ENCODE measurements at regions not wholly inside any gene's neighbourhood (a gene's known extent, or its start where the extent isn't known, plus 50 kb on each side); places are given as distances from the start of the nearest gene placed in this dataset.
A peak's percentile ranks its signal among the peaks of the same experiment; 100 is the strongest.
"Not testable (repeated sequence)": the region's sequence is repeated elsewhere in the genome, so short reads cannot be mapped to it uniquely, and the experiment has no call there.

DNA sequence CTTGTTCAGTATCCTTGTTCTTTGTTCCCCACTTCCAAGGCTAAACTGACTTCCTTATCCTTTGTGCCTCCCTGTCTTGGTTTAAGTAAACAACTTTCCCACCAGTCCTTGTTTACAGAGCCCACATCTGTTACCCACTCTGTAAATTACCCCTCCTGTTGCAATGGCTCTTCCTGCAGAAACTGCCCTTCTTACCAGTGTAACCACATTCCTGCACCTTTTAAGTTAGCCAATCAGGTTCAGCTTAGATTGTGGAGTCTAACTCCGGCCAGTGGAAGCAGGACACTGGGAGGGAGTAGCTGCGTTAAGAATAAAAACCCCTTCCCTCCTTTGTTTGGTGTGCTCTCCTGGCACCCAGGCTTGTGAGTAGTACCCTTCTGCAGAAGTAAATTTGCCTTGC, 360.9 kb downstream of the PRDM5 start:
- Histone ChIP-seq H3K27me3 (ENCODE audit: low read depth, low read length) (no peaks in the 10 kb centered on the region), H3K4me1 (ENCODE audit: control insufficient read depth in 1 of 2, insufficient read depth in 2 of 2, low read length in 2 of 2) (no peaks in the 10 kb centered on the region), H3K9me3 (ENCODE audit: control insufficient read depth in 1 of 2, low read length in 2 of 2) (peaks cover 0 to 11% of the 10 kb centered on the region in 2 donors), H3K36me3 (ENCODE audit: control insufficient read depth in 1 of 2, insufficient read depth in 2 of 2, low read length in 2 of 2) (no peaks in the 10 kb centered on the region), H3K4me3 (ENCODE audit: low read depth in 1 of 2, low read length in 2 of 2) (peak overlapping the region in 1 of 2 donors; percentile 24), H3K27ac (ENCODE audit: low read length) (no peak overlapping the region)

- H3K4me3 ChIP-seq (ENCODE audit: low read depth in 1 of 2, low read length in 2 of 2), result no peak overlapping the region
- no peaks in the 10 kb centered on the region for H3K27me3 ChIP-seq (ENCODE audit: low read depth, low read length)
- no peaks in the 10 kb centered on the region for H3K36me3 ChIP-seq (ENCODE audit: control insufficient read depth in 1 of 2, insufficient read depth in 2 of 2, low read length in 2 of 2)
- no peaks in the 10 kb centered on the region for H3K4me1 ChIP-seq (ENCODE audit: control insufficient read depth in 1 of 2, insufficient read depth in 2 of 2, low read length in 2 of 2)
- H3K27ac ChIP-seq (ENCODE audit: low read length), result no peak overlapping the region
- peaks cover 0 to 11% of the 10 kb centered on the region in 2 donors for H3K9me3 ChIP-seq (ENCODE audit: control insufficient read depth in 1 of 2, low read length in 2 of 2)
Measured at GRCh38 chr4:120557372-120557771, 365.2 kb downstream of the PRDM5 start.

- Histone ChIP-seq H3K9me3 (ENCODE audit: control insufficient read depth in 1 of 2, low read length in 2 of 2) (no peaks in the 10 kb centered on the region), H3K4me1 (ENCODE audit: control insufficient read depth in 1 of 2, insufficient read depth in 2 of 2, low read length in 2 of 2) (no peaks in the 10 kb centered on the region), H3K27ac (ENCODE audit: low read length) (no peak overlapping the region), H3K27me3 (ENCODE audit: low read depth, low read length) (no peaks in the 10 kb centered on the region), H3K36me3 (ENCODE audit: control insufficient read depth in 1 of 2, insufficient read depth in 2 of 2, low read length in 2 of 2) (no peaks in the 10 kb centered on the region), H3K4me3 (ENCODE audit: low read depth in 1 of 2, low read length in 2 of 2) (no peak overlapping the region)
Measured at GRCh38 chr4:120555058-120555457, 367.5 kb downstream of the PRDM5 start.

- H3K9me3 ChIP-seq (ENCODE audit: control insufficient read depth in 1 of 2, low read length in 2 of 2), result no peaks in the 10 kb centered on the region
- no peaks in the 10 kb centered on the region for H3K36me3 ChIP-seq (ENCODE audit: control insufficient read depth in 1 of 2, insufficient read depth in 2 of 2, low read length in 2 of 2)
- no peak overlapping the region for H3K27ac ChIP-seq (ENCODE audit: low read length)
- H3K27me3 ChIP-seq (ENCODE audit: low read depth, low read length), result no peaks in the 10 kb centered on the region
- no peaks in the 10 kb centered on the region for H3K4me1 ChIP-seq (ENCODE audit: control insufficient read depth in 1 of 2, insufficient read depth in 2 of 2, low read length in 2 of 2)
- H3K4me3 ChIP-seq (ENCODE audit: low read depth in 1 of 2, low read length in 2 of 2), result no peak overlapping the region
Measured at GRCh38 chr4:120554086-120554485, 368.4 kb downstream of the PRDM5 start.

DNA sequence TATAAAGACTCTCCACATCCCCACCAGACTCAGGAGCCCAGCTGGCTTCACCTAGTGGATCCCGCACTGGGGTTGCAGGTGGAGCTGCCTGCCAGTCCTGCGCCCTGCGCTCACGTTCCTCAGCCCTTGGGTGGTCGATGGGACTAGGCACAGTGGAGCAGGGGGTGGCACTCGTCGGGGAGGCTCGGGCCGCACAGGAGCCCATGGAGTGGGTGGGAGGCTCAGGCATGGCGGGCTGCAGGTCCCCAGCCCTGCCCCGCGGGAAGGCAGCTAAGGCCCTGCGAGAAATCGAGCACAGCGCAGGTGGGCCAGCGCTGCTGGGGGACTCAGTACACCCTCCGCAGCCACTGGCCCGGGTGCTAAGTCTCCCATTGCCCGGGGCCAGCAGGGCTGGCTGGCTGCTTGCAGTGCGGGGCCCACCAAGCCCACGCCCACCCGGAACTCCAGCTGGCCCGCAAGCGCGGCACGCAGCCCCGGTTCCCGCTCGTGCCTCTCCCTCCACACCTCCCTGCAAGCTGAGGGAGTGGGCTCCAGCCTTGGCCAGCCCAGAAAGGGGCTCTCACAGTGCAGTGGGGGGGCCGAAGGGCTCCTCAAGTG, 371.8 kb downstream of the PRDM5 start:
- not testable (repeated sequence) for H3K27me3 ChIP-seq (ENCODE audit: low read depth, low read length); H3K9me3 ChIP-seq (ENCODE audit: control insufficient read depth in 1 of 2, low read length in 2 of 2); H3K27ac ChIP-seq (ENCODE audit: low read length); H3K36me3 ChIP-seq (ENCODE audit: control insufficient read depth in 1 of 2, insufficient read depth in 2 of 2, low read length in 2 of 2); H3K4me3 ChIP-seq (ENCODE audit: low read depth in 1 of 2, low read length in 2 of 2); H3K4me1 ChIP-seq (ENCODE audit: control insufficient read depth in 1 of 2, insufficient read depth in 2 of 2, low read length in 2 of 2)

DNA sequence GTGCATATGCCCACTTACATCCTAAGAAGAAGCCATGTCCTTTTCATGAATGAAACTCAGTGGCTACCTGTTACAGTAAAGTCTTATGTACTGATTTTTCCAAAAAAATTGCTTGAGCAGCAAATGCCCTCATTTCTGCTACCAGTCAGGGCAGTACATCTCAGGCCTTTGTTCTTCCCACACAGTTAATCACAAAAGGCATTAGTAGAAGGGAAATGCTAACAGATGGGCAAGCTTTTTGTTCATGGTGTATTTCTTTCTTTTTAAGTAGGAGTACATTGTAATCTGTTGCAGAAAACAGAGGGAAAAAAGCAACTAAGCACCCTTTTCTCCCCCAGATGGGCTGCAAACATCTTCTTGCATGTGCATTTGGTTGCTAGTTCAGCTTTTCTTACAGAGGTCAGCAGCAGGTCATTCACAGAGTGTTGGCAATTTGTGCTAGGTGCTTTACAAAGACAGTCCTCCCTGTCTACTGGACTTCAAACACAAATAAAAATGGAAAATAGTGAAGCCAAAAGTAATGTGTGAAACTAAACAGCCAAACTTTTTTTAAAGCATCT, 373.4 kb downstream of the PRDM5 start:
- no peak overlapping the region for H3K27ac ChIP-seq (ENCODE audit: low read length)
- no peaks in the 10 kb centered on the region for H3K36me3 ChIP-seq (ENCODE audit: control insufficient read depth in 1 of 2, insufficient read depth in 2 of 2, low read length in 2 of 2)
- H3K4me1 ChIP-seq (ENCODE audit: control insufficient read depth in 1 of 2, insufficient read depth in 2 of 2, low read length in 2 of 2), result no peaks in the 10 kb centered on the region
- no peaks in the 10 kb centered on the region for H3K9me3 ChIP-seq (ENCODE audit: control insufficient read depth in 1 of 2, low read length in 2 of 2)
- no peaks in the 10 kb centered on the region for H3K27me3 ChIP-seq (ENCODE audit: low read depth, low read length)
- H3K4me3 ChIP-seq (ENCODE audit: low read depth in 1 of 2, low read length in 2 of 2), result no peak overlapping the region

- Histone ChIP-seq H3K4me1 (ENCODE audit: control insufficient read depth in 1 of 2, insufficient read depth in 2 of 2, low read length in 2 of 2) (no peaks in the 10 kb centered on the region), H3K4me3 (ENCODE audit: low read depth in 1 of 2, low read length in 2 of 2) (no peak overlapping the region), H3K9me3 (ENCODE audit: control insufficient read depth in 1 of 2, low read length in 2 of 2) (no peaks in the 10 kb centered on the region), H3K27ac (ENCODE audit: low read length) (no peak overlapping the region), H3K36me3 (ENCODE audit: control insufficient read depth in 1 of 2, insufficient read depth in 2 of 2, low read length in 2 of 2) (no peaks in the 10 kb centered on the region), H3K27me3 (ENCODE audit: low read depth, low read length) (no peaks in the 10 kb centered on the region)
Measured at GRCh38 chr4:120545391-120545790, 377.1 kb downstream of the PRDM5 start.

DNA sequence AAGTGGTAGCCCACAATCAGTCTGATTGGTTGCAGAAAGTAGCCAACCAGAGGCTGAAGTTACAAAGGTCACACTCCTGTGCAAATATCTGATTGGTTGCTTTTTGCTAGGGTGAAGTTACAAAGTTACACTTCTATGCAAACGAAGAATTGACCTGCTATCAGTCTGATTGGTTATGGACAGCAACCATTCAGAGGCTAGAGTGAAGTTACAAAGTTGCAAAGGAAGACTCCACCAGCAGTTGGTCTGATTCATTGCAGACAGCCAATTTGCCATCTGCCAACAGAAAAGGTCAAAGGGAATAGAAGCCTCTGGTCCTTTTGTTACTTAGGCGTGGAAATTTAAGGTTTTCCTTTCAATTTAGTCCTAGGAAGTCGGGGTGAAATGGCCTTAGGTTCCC, 377.7 kb downstream of the PRDM5 start:
- H3K36me3 ChIP-seq (ENCODE audit: control insufficient read depth in 1 of 2, insufficient read depth in 2 of 2, low read length in 2 of 2), result no peaks in the 10 kb centered on the region
- no peak overlapping the region for H3K4me3 ChIP-seq (ENCODE audit: low read depth in 1 of 2, low read length in 2 of 2)
- H3K27ac ChIP-seq (ENCODE audit: low read length), result no peak overlapping the region

GRCh38 chr4:120540625-120541024, 381.9 kb downstream of the PRDM5 start:
- H3K9me3 ChIP-seq (ENCODE audit: control insufficient read depth in 1 of 2, low read length in 2 of 2), result no peaks in the 10 kb centered on the region
- no peak overlapping the region for H3K4me3 ChIP-seq (ENCODE audit: low read depth in 1 of 2, low read length in 2 of 2)
- H3K4me1 ChIP-seq (ENCODE audit: control insufficient read depth in 1 of 2, insufficient read depth in 2 of 2, low read length in 2 of 2), result no peaks in the 10 kb centered on the region
- H3K27ac ChIP-seq (ENCODE audit: low read length), result no peak overlapping the region
- no peaks in the 10 kb centered on the region for H3K27me3 ChIP-seq (ENCODE audit: low read depth, low read length)
- no peaks in the 10 kb centered on the region for H3K36me3 ChIP-seq (ENCODE audit: control insufficient read depth in 1 of 2, insufficient read depth in 2 of 2, low read length in 2 of 2)

More for the DNA sequence above, 377.7 kb downstream of the PRDM5 start:
- Histone ChIP-seq H3K27me3 (ENCODE audit: low read depth, low read length) (no peaks in the 10 kb centered on the region), H3K9me3 (ENCODE audit: control insufficient read depth in 1 of 2, low read length in 2 of 2) (no peaks in the 10 kb centered on the region), H3K4me1 (ENCODE audit: control insufficient read depth in 1 of 2, insufficient read depth in 2 of 2, low read length in 2 of 2) (no peaks in the 10 kb centered on the region)

DNA sequence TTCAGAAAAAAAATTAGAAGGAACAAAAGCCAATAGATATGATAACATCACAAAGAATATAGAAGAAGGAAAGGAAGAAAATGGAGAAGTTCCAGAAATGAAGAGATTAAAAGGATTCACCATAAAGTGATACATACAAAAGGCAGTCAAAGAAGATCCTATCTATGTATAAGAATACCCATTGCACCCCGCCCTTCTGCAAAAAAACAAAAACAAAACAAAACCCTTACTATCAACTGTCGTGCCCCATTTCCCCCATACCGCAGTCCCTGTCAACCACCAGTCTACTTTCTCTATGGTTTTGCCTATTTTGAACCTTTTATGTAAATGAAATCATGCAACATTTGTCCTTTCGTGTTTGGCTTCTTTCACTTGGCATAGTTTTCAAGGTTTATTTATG, 385.6 kb downstream of the PRDM5 start:
- H3K27ac ChIP-seq (ENCODE audit: low read length), result no peak overlapping the region
- no peaks in the 10 kb centered on the region for H3K9me3 ChIP-seq (ENCODE audit: control insufficient read depth in 1 of 2, low read length in 2 of 2)
- H3K4me1 ChIP-seq (ENCODE audit: control insufficient read depth in 1 of 2, insufficient read depth in 2 of 2, low read length in 2 of 2), result no peaks in the 10 kb centered on the region
- no peaks in the 10 kb centered on the region for H3K36me3 ChIP-seq (ENCODE audit: control insufficient read depth in 1 of 2, insufficient read depth in 2 of 2, low read length in 2 of 2)
- H3K4me3 ChIP-seq (ENCODE audit: low read depth in 1 of 2, low read length in 2 of 2), result no peak overlapping the region
- no peaks in the 10 kb centered on the region for H3K27me3 ChIP-seq (ENCODE audit: low read depth, low read length)

DNA sequence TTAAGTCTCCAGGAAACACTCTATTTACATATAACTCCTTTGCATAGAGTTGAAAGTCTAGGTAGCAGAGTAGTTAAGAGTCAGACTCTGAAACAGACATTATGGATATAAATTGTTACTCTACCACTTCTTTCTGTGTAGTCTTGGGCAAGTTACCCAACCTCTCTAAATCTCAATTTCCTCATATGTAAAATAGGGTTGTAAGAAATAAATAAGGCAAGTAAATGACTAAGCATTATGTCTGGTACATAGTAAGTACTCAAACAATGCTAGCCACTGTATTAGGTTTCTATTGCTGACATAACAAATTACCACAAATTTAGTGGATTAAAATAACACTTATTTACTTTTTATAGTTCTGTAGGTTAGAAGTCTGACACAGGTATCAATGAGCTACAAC, 394.1 kb downstream of the PRDM5 start:
- H3K4me1 ChIP-seq (ENCODE audit: control insufficient read depth in 1 of 2, insufficient read depth in 2 of 2, low read length in 2 of 2), result no peaks in the 10 kb centered on the region
- no peaks in the 10 kb centered on the region for H3K27me3 ChIP-seq (ENCODE audit: low read depth, low read length)
- H3K9me3 ChIP-seq (ENCODE audit: control insufficient read depth in 1 of 2, low read length in 2 of 2), result no peaks in the 10 kb centered on the region
- H3K4me3 ChIP-seq (ENCODE audit: low read depth in 1 of 2, low read length in 2 of 2), result no peak overlapping the region
- no peak overlapping the region for H3K27ac ChIP-seq (ENCODE audit: low read length)
- H3K36me3 ChIP-seq (ENCODE audit: control insufficient read depth in 1 of 2, insufficient read depth in 2 of 2, low read length in 2 of 2), result no peaks in the 10 kb centered on the region

DNA sequence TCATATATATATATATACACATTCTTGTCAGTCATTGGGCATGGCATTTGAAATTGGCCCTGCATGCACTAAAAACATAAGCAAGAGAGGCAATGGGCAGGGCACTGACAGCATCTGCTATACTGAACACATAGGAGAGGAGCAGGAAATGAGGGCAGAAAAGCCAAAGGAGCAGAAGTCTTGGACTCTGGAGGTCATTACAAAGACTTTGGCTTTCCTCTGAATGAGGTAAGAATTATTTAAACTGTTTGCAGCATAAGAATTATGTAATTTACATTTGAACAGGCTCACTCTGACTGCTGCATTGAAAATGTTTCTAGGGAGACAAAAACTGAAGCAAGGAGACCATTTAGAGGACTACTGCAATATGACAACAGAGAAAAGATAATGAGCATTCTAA, 396.5 kb downstream of the PRDM5 start:
- H3K36me3 ChIP-seq (ENCODE audit: control insufficient read depth in 1 of 2, insufficient read depth in 2 of 2, low read length in 2 of 2), result no peaks in the 10 kb centered on the region
- no peaks in the 10 kb centered on the region for H3K4me1 ChIP-seq (ENCODE audit: control insufficient read depth in 1 of 2, insufficient read depth in 2 of 2, low read length in 2 of 2)
- H3K4me3 ChIP-seq (ENCODE audit: low read depth in 1 of 2, low read length in 2 of 2), result no peak overlapping the region
- H3K27ac ChIP-seq (ENCODE audit: low read length), result no peak overlapping the region
- H3K9me3 ChIP-seq (ENCODE audit: control insufficient read depth in 1 of 2, low read length in 2 of 2), result no peaks in the 10 kb centered on the region
- no peaks in the 10 kb centered on the region for H3K27me3 ChIP-seq (ENCODE audit: low read depth, low read length)

All from muscle layer of duodenum (tissue), 2 donors.